ENCODE measurements at regions not wholly inside any gene's neighbourhood (a gene's known extent, or its start where the extent isn't known, plus 50 kb on each side); places are given as distances from the start of the nearest gene placed in this dataset.

DNA sequence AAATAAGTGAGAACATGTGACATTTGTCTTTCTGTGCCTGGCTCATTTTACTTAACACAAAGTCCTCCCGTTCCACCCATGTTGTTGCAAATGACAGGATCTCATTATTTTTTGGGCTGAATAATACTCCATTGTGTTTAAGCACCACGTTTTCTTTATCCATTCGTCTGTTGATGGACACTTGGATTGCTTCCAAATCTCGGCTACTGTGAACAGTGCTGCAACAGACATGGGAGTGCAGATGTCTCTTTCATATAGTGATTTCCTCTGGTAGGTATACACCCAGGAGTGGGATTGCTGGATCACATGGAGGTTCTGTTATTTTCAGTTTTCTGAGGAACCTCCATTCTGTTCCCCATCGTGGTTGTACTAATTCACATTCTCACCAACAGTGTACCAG, 264.4 kb upstream of the GALNT17 start:
- TF ChIP-seq, protein P1, sequence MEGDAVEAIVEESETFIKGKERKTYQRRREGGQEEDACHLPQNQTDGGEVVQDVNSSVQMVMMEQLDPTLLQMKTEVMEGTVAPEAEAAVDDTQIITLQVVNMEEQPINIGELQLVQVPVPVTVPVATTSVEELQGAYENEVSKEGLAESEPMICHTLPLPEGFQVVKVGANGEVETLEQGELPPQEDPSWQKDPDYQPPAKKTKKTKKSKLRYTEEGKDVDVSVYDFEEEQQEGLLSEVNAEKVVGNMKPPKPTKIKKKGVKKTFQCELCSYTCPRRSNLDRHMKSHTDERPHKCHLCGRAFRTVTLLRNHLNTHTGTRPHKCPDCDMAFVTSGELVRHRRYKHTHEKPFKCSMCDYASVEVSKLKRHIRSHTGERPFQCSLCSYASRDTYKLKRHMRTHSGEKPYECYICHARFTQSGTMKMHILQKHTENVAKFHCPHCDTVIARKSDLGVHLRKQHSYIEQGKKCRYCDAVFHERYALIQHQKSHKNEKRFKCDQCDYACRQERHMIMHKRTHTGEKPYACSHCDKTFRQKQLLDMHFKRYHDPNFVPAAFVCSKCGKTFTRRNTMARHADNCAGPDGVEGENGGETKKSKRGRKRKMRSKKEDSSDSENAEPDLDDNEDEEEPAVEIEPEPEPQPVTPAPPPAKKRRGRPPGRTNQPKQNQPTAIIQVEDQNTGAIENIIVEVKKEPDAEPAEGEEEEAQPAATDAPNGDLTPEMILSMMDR (IDR thresholded peaks at IDR 0.05; ENCODE audit: low read depth, low read length) = no peak
- no peak for DNase-seq
- Histone ChIP-seq H3K27me3 (ENCODE audit: insufficient read depth, low read depth, severe bottlenecking) (peaks cover 26% of the 10 kb centered on the region), H3K4me3 (ENCODE audit: low read depth, low read length) (no peak overlapping the region), H3K27ac (no peak overlapping the region), H3K36me3 (no peaks in the 10 kb centered on the region), H3K9me3 (ENCODE audit: severe bottlenecking) (no peaks in the 10 kb centered on the region)

DNA sequence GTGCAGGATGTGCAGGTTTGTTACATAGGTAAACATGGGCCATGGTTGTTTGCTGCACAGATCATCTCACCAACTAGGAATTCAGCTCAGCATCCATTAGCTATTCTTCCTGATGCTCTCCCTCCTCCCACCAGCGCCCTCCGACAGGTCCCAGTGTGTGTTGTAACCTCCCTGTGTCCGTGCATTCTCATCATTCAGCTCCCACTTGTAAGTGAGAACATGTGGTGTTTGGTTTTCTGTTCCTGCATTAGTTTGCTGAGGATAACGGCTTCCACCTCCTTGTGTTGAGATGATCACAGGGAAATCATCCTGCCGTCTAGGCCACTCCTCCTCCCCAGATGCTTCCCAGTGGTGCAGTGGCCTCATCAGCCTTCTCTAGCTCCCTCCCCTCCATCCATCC, 261.6 kb upstream of the GALNT17 start:
- H3K27ac ChIP-seq = no peak overlapping the region
- no peak overlapping the region for H3K4me3 ChIP-seq (ENCODE audit: low read depth, low read length)
- no peaks in the 10 kb centered on the region for H3K36me3 ChIP-seq
- no peak for DNase-seq
- TF ChIP-seq, protein P1 (IDR thresholded peaks at IDR 0.05; ENCODE audit: low read depth, low read length) = no peak
- H3K27me3 ChIP-seq (ENCODE audit: insufficient read depth, low read depth, severe bottlenecking) = peaks cover 34% of the 10 kb centered on the region
- H3K9me3 ChIP-seq (ENCODE audit: severe bottlenecking) = no peaks in the 10 kb centered on the region

GRCh38 chr7:70872188-70872587, 259.8 kb upstream of the GALNT17 start:
- Histone ChIP-seq H3K27me3 (ENCODE audit: insufficient read depth, low read depth, severe bottlenecking) (peaks cover 27% of the 10 kb centered on the region), H3K4me3 (ENCODE audit: low read depth, low read length) (no peak overlapping the region), H3K36me3 (no peaks in the 10 kb centered on the region), H3K27ac (no peak overlapping the region), H3K9me3 (ENCODE audit: severe bottlenecking) (no peaks in the 10 kb centered on the region)
- DNase-seq = no peak
- TF ChIP-seq, protein P1 (IDR thresholded peaks at IDR 0.05; ENCODE audit: low read depth, low read length) = no peak

DNA sequence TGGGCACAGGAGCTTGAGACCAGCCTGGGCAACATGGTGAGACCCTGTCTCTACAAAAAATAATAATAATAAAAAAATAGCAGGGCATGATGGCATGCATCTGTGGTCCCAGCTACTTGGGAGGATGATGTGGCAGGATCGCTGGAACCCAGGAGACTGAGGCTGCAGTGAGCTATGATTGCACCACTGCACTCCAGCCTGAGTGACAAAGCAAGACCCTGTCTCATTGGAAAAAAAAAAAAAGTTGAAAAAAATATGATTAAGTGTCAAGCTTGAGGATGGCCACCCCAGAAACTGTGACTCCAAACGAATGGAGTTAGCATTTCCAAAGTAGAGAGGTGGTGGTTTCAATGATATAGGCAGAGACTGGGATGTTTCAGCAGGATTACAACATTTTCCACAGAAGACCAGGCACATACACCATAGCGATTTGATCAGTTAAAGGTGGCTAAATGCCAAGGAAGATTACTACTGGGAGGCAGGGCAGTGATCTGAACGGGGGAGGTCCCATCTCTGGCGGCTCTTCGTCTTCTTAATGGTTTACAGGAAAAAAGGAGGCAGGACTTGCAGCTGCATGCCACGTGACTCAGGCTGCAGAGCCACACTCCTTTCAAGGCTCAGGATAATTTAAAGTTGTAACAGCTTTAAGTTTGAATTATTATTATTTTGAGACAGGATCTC, 250.6 kb upstream of the GALNT17 start:
- TF ChIP-seq, protein P1 (IDR thresholded peaks at IDR 0.05; ENCODE audit: low read depth, low read length) = no peak
- H3K27me3 ChIP-seq (ENCODE audit: insufficient read depth, low read depth, severe bottlenecking) = peaks cover 54% of the 10 kb centered on the region
- DNase-seq = no peak

DNA sequence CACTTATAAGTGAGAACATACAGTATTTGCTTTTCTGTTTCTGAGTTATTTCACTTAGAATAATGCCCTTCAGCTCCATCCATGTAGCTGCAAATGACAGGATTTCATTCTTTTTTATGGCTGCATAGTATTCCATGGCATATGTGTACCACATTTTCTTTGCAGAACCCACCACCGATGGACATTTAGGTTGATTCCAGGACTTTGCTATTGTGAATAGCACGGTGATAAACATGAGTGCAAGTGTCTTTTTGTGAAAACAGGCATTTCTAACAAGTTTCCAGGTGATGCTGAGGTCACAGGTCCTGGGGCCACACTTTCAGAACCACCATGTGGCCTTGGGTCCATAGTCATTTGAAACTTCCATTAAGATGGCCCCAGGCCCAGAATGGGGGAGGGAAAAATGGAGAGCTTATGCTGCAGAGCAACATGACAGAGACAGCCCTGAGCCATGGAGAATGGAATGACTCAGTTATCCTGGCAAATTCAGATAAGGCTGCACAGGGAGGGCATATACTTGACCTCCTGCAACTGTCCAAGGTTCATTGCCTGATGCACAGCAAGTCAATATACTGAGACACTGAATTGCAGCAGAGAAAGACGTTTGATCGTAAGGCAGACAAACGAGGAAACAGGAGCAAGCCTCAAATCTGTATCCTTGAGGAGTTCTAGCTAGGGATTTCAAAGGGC, 248.0 kb upstream of the GALNT17 start:
- H3K36me3 ChIP-seq = no peaks in the 10 kb centered on the region
- no peak overlapping the region for H3K4me3 ChIP-seq (ENCODE audit: low read depth, low read length)
- H3K9me3 ChIP-seq (ENCODE audit: severe bottlenecking) = no peaks in the 10 kb centered on the region
- H3K27me3 ChIP-seq (ENCODE audit: insufficient read depth, low read depth, severe bottlenecking) = peaks cover 43% of the 10 kb centered on the region
- no peak overlapping the region for H3K27ac ChIP-seq
- no peak for DNase-seq
- TF ChIP-seq, protein P1 (IDR thresholded peaks at IDR 0.05; ENCODE audit: low read depth, low read length) = no peak

More for the DNA sequence above, 250.6 kb upstream of the GALNT17 start:
- no peak overlapping the region for H3K4me3 ChIP-seq (ENCODE audit: low read depth, low read length)
- H3K36me3 ChIP-seq = no peaks in the 10 kb centered on the region
- H3K27ac ChIP-seq = no peak overlapping the region
- H3K9me3 ChIP-seq (ENCODE audit: severe bottlenecking) = no peaks in the 10 kb centered on the region
